ENCODE measurements at regions not wholly inside any gene's neighbourhood (a gene's known extent, or its start where the extent isn't known, plus 50 kb on each side); places are given as distances from the start of the nearest gene placed in this dataset.
A peak's percentile ranks its signal among the peaks of the same experiment; 100 is the strongest.

DNA sequence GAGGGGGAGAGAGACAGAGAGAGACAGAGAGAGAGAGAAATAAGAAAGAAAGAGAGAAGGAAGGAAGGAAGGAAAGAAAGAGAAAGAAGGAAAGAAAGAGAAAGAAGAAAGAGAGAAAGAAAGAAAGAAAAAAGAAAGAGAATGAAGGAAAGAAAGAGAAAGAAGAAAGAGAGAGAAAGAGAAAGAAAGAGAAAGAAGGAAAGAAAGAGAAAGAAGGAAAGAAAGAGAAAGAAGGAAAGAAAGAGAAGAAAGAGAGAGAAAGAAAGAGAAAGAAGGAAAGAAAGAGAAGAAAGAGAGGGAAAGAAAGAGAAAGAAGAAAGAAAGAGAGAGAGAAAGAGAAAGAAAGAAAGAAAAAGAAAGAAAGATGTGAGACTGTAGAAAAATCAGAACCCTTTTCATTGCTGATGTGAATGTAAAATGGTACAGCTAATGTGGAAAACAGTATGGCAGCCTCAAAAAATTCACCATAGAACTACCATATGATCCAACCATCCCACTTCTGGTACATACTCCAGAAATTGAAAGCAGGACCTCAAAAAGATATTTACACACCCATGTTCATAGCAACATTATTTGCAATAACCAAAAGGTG is 203.4 kb upstream of the POU3F3 start:
- Mint-ChIP-seq H3K9me3 (no peaks in the 10 kb centered on the region), H3K36me3 (ENCODE audit: low read depth) (no peaks in the 10 kb centered on the region)
- POLR2A ChIA-PET, result no interaction called here

DNA sequence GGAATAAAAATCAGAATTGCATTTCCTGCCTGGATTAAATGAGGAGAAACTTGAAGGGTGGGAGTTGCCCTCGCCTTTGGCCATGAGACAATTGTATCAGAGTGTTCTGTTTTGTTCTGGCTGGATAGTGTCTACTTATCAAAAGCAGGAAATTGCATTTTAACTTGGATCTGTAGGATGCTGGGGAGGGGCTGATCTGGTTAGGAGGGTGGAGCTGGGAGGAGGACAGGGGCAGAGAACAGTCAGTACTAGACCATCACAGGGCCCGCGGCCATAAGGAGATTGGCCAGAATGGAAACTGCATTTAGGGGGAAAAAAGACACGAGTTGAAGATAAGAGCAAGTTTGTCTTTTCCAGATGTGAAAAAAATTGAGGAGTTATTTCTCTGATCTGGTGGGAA is 199.1 kb upstream of the POU3F3 start:
- no peak for ATAC-seq (ENCODE audit: low read depth)
- TF ChIP-seq CTCF (IDR thresholded peaks at IDR 0.05), result no peak
- intact Hi-C loops (cut with micrococcal nuclease), result no loop called here
- Mint-ChIP-seq H3K36me3 (ENCODE audit: low read depth) (no peaks in the 10 kb centered on the region), H3K27me3 (peaks cover 12% of the 10 kb centered on the region), H3K27ac (no peak overlapping the region), H3K9me3 (no peaks in the 10 kb centered on the region), H3K4me3 (no peak overlapping the region), H3K4me1 (no peaks in the 10 kb centered on the region)
- ChIA-PET POLR2A (no interaction called here), CTCF (no interaction called here)
- DNase-seq, result no peak

More for the DNA sequence above, 203.4 kb upstream of the POU3F3 start:
- no peak for ATAC-seq (ENCODE audit: low read depth)
- Mint-ChIP-seq H3K4me3 (no peak overlapping the region), H3K27me3 (peaks cover 8% of the 10 kb centered on the region), H3K4me1 (no peaks in the 10 kb centered on the region), H3K27ac (no peak overlapping the region)
- CTCF ChIA-PET, result no interaction called here
- TF ChIP-seq CTCF (IDR thresholded peaks at IDR 0.05), result peak; percentile 24
- intact Hi-C loops (cut with micrococcal nuclease), result no loop called here
- no peak for DNase-seq

DNA sequence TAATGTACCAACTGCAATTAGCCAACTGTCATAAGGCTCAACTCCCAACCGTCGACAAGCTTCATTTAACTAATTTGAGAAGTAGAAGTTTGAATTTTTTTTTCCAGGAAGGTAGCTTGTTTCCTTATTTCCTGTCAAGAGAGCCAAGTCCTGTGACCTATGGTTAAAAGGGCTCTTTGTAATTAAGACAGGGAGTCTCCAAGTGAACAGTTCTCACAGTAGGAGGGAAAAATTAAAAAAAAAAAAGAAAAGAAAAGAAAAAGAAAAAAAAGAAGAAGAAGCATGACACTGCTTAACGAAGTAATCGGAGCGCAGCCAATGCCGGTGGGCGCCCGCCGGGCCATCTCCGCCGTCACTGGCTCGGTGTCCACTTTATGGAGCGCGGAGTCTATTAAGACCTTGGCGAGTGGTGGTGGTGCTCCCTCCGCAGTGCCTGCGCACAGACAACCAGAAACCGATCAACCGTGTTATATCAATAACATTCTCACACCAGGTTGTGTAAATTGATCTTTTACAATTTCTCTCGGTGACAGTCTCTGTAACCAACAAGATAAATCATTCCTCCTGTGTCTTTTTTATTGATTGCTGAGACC is 197.2 kb upstream of the POU3F3 start:
- intact Hi-C loops (cut with micrococcal nuclease), result no loop called here
- TF ChIP-seq CTCF (IDR thresholded peaks at IDR 0.05), result no peak
- POLR2A ChIA-PET, result no interaction called here
- H3K9me3 Mint-ChIP-seq, result no peaks in the 10 kb centered on the region
- H3K4me3 Mint-ChIP-seq, result no peak overlapping the region
- H3K27me3 Mint-ChIP-seq, result peaks cover 12% of the 10 kb centered on the region
- H3K4me1 Mint-ChIP-seq, result no peaks in the 10 kb centered on the region
- no peaks in the 10 kb centered on the region for H3K36me3 Mint-ChIP-seq (ENCODE audit: low read depth)
- no peak for DNase-seq
- no peak overlapping the region for H3K27ac Mint-ChIP-seq
- CTCF ChIA-PET, result no interaction called here
- no peak for ATAC-seq (ENCODE audit: low read depth)

DNA sequence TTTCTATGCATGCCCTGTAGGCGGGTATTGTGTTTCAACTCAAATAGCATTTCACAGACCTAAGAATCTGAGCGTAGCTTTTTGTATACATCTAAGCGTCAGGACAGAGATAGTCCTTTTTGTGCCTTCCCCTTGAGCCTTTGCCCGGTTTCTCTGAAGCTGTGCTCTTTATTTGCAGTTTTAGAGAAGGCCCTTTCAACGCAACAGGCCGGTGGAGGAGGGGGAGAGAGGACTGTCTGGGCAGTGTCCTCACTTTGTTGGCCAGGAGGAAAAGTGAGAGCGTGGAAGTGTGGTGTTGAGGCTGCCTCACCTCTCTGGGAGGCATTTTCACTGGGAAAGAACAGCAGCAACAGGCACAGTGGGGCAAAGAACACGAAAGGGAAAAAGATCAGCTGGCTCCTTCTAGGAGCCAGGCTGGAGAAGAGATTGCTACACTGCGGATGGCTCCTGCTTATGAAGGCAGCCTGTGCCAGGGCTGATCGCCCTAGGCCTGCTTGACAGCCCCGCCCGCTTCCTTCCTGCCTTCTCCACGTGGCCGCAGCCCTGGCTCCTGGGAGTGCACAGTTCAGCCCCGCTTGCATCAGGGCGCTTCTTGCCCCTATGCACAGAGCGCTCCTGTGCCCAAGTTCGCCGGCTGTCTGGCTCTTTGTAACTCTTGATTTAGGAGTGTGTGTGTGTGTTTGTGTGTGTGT is 195.6 kb upstream of the POU3F3 start:
- Mint-ChIP-seq H3K4me3 (no peak overlapping the region), H3K27me3 (peaks cover 12% of the 10 kb centered on the region), H3K4me1 (no peaks in the 10 kb centered on the region), H3K9me3 (no peaks in the 10 kb centered on the region), H3K36me3 (ENCODE audit: low read depth) (no peaks in the 10 kb centered on the region), H3K27ac (no peak overlapping the region)
- ChIA-PET POLR2A (no interaction called here), CTCF (no interaction called here)
- DNase-seq (no peak), ATAC-seq (ENCODE audit: low read depth) (no peak)
- no peak for TF ChIP-seq CTCF (IDR thresholded peaks at IDR 0.05)
- intact Hi-C loops (cut with micrococcal nuclease), result no loop called here

- Mint-ChIP-seq H3K4me1 (no peaks in the 10 kb centered on the region), H3K27me3 (peaks cover 12% of the 10 kb centered on the region), H3K9me3 (no peaks in the 10 kb centered on the region), H3K36me3 (ENCODE audit: low read depth) (no peaks in the 10 kb centered on the region), H3K27ac (no peak overlapping the region), H3K4me3 (no peak overlapping the region)
- ChIA-PET POLR2A (no interaction called here), CTCF (no interaction called here)
- ATAC-seq (ENCODE audit: low read depth) (no peak), DNase-seq (no peak)
- TF ChIP-seq CTCF (IDR thresholded peaks at IDR 0.05), result no peak
- intact Hi-C loops (cut with micrococcal nuclease), result no loop called here
These were observed 194.9 kb upstream of the POU3F3 start for GRCh38 chr2:104658904-104659591.
